K562 (cell line): ENCODE measurements at regions not wholly inside any gene's neighbourhood (a gene's known extent, or its start where the extent isn't known, plus 50 kb on each side); places are given as distances from the start of the nearest gene placed in this dataset.

ENCODE experiments used
- CLOCK ChIP-seq: fragments of 250-450 bp; sonication (Bioruptor Pico); IDR thresholded peaks from 2 replicates; pipeline ENCODE4 v1.4.0; 2020; ENCODE audit warnings: mild to moderate bottlenecking, moderate library complexity, borderline replicate concordance
- FOXJ3 ChIP-seq: sonication (generic); formaldehyde crosslinking; IDR thresholded peaks from 2 replicates; pipeline ENCODE4 v1.4.0; 2020; ENCODE audit warnings: mild to moderate bottlenecking, missing genetic modification reagents
- FOXK2 ChIP-seq, 2 experiments: fragments of 450-650 bp; IDR thresholded peaks in 1 of 2; conservative IDR thresholded peaks in 1 of 2; 2 replicates each; pipeline ENCODE4 v1.6.1; 2016; ENCODE audit warnings: low read depth in 2 of 2, mild to moderate bottlenecking in 1 of 2
- GATAD2B ChIP-seq: fragments of 450-650 bp; IDR thresholded peaks from 2 replicates; pipeline ENCODE4 v1.6.1; 2017; ENCODE audit warnings: mild to moderate bottlenecking, borderline replicate concordance
- HBP1 ChIP-seq: fragments of 450-650 bp; formaldehyde crosslinking; IDR thresholded peaks from 2 replicates; pipeline ENCODE4 v1.4.0; 2022; ENCODE audit warnings: missing genetic modification characterization
- MAFK ChIP-seq: IDR thresholded peaks from 2 replicates; pipeline ENCODE4 v1.6.1; 2011; ENCODE audit warnings: low read length, improper control_type of control experiment
- SIN3A ChIP-seq, 2 experiments: fragments of 150-350 bp in 1 of 2; IDR thresholded peaks; 2 replicates each; pipeline ENCODE4 v1.6.1; 2011 to 2016; ENCODE audit warnings: borderline replicate concordance in 2 of 2, low read depth in 2 of 2, low read length in 2 of 2, mild to moderate bottlenecking in 2 of 2, moderate library complexity in 2 of 2; ENCODE audit not compliant: control insufficient read depth in 1 of 2
- SMARCA4 ChIP-seq: fragments of 450-650 bp; IDR thresholded peaks from 2 replicates; pipeline ENCODE4 v1.6.1; 2016
- SMARCA5 ChIP-seq: fragments of 450-650 bp; IDR thresholded peaks from 2 replicates; pipeline ENCODE4 v1.6.1; 2016
- TCF7L2 ChIP-seq: fragments of 150-350 bp; IDR thresholded peaks from 2 replicates; pipeline ENCODE4 v1.6.1; 2016; ENCODE audit warnings: low read depth, mild to moderate bottlenecking, low read length, moderate library complexity
- ZNF175 ChIP-seq: fragments of 200-800 bp; sonication (Bioruptor generic); IDR thresholded peaks from 2 replicates; pipeline ENCODE4 v1.6.1; 2016; ENCODE audit warnings: low read depth, mild to moderate bottlenecking, missing genetic modification characterization, missing compliant biosample characterization
- TF ChIP-seq, protein P1 (sequence below): sonication (generic); formaldehyde crosslinking; IDR thresholded peaks from 2 replicates; pipeline ENCODE4 v1.8.0; 2023; ENCODE audit warnings: missing genetic modification reagents, mild to moderate bottlenecking, borderline replicate concordance
- TF ChIP-seq, protein P2 (sequence below): sonication (generic); formaldehyde crosslinking; IDR thresholded peaks from 2 replicates; pipeline ENCODE4 v1.5.0; 2020; ENCODE audit warnings: missing genetic modification reagents
- TF ChIP-seq, protein P3 (sequence below): conservative IDR thresholded peaks from 2 replicates; pipeline ENCODE4 v1.6.1; 2011; ENCODE audit warnings: low read depth, mild to moderate bottlenecking, low read length; ENCODE audit not compliant: control insufficient read depth

DNA sequence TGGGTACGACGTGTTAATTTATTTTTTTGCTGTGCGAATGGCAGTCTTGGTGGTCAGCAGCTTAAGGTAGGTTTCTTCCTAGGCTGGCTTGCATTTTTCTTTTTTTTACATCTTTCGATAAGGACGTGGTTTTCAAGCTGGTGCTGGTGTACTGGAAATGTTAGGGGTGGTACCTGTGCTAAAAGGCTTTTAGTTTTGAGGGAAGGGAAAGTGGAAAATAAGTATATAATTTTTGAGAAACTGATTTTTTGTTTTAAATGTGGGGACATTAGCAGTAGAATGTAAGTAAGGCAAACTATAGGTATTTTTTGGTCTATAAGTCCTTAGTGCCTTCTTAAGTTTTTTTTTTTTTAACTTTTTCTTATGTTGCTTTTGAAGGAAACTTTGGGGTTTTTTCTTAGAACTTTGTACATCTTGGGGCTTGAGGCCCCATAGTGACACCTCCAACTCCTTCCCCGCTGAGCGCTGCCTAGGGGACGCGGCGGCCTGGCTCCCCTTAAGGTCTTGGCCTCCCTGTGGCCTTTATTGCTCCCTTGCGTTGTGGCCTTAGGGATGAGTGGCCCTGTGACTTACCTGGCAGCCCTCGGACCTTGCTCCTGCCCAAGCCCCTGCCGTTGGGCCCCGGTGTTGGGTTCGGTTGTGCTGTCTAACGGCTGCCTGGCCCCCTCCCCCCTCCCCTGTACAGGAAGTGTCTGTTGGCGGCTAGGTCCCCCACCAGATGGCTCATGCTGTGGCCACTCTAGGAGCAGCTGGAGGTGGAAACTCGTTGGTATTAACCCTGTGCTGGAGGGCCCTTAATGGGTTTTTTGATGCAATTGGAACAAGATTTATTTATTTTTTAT is 88.0 kb upstream of the RPRML start (continued):
- TF ChIP-seq SMARCA4: peak; percentile 38; the same call in 1 of the 2 replicates
- no peak for TF ChIP-seq CLOCK
- TF ChIP-seq, protein P1, sequence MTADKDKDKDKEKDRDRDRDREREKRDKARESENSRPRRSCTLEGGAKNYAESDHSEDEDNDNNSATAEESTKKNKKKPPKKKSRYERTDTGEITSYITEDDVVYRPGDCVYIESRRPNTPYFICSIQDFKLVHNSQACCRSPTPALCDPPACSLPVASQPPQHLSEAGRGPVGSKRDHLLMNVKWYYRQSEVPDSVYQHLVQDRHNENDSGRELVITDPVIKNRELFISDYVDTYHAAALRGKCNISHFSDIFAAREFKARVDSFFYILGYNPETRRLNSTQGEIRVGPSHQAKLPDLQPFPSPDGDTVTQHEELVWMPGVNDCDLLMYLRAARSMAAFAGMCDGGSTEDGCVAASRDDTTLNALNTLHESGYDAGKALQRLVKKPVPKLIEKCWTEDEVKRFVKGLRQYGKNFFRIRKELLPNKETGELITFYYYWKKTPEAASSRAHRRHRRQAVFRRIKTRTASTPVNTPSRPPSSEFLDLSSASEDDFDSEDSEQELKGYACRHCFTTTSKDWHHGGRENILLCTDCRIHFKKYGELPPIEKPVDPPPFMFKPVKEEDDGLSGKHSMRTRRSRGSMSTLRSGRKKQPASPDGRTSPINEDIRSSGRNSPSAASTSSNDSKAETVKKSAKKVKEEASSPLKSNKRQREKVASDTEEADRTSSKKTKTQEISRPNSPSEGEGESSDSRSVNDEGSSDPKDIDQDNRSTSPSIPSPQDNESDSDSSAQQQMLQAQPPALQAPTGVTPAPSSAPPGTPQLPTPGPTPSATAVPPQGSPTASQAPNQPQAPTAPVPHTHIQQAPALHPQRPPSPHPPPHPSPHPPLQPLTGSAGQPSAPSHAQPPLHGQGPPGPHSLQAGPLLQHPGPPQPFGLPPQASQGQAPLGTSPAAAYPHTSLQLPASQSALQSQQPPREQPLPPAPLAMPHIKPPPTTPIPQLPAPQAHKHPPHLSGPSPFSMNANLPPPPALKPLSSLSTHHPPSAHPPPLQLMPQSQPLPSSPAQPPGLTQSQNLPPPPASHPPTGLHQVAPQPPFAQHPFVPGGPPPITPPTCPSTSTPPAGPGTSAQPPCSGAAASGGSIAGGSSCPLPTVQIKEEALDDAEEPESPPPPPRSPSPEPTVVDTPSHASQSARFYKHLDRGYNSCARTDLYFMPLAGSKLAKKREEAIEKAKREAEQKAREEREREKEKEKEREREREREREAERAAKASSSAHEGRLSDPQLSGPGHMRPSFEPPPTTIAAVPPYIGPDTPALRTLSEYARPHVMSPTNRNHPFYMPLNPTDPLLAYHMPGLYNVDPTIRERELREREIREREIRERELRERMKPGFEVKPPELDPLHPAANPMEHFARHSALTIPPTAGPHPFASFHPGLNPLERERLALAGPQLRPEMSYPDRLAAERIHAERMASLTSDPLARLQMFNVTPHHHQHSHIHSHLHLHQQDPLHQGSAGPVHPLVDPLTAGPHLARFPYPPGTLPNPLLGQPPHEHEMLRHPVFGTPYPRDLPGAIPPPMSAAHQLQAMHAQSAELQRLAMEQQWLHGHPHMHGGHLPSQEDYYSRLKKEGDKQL (CRISPR knock-in tag): no peak
- TF ChIP-seq MAFK: no peak
- TF ChIP-seq, protein P2, sequence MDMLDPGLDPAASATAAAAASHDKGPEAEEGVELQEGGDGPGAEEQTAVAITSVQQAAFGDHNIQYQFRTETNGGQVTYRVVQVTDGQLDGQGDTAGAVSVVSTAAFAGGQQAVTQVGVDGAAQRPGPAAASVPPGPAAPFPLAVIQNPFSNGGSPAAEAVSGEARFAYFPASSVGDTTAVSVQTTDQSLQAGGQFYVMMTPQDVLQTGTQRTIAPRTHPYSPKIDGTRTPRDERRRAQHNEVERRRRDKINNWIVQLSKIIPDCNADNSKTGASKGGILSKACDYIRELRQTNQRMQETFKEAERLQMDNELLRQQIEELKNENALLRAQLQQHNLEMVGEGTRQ (CRISPR knock-in tag): no peak
- TF ChIP-seq FOXJ3 (CRISPR knock-in tag): no peak
- 0 out of 2 replicates have a peak, but pooled peaks have one; percentile 52 for TF ChIP-seq ZNF175
- no peak for TF ChIP-seq SMARCA5
- TF ChIP-seq FOXK2 (conservative IDR thresholded peaks at IDR 0.05 in 1 of 2, IDR thresholded peaks at IDR 0.05 in 1 of 2; ENCODE audit: low read depth in 2 of 2): peak; percentile 24 to 48; a peak in 2 of 4 replicates
- TF ChIP-seq, protein P3, sequence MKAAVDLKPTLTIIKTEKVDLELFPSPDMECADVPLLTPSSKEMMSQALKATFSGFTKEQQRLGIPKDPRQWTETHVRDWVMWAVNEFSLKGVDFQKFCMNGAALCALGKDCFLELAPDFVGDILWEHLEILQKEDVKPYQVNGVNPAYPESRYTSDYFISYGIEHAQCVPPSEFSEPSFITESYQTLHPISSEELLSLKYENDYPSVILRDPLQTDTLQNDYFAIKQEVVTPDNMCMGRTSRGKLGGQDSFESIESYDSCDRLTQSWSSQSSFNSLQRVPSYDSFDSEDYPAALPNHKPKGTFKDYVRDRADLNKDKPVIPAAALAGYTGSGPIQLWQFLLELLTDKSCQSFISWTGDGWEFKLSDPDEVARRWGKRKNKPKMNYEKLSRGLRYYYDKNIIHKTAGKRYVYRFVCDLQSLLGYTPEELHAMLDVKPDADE: peak; percentile 93
- peak; percentile 66 to 87; a peak in 2 of 4 replicates for TF ChIP-seq SIN3A (IDR thresholded peaks at IDR 0.05; ENCODE audit: borderline replicate concordance in 2 of 2, control insufficient read depth in 1 of 2, low read depth in 2 of 2, low read length in 2 of 2)
- no peak for TF ChIP-seq TCF7L2
- peak; percentile 78; the same call in 1 of the 2 replicates for TF ChIP-seq HBP1 (CRISPR knock-in tag)
- no peak; the same call in 1 of the 2 replicates for TF ChIP-seq GATAD2B
